ENCODE measurements at regions not wholly inside any gene's neighbourhood (a gene's known extent, or its start where the extent isn't known, plus 50 kb on each side); places are given as distances from the start of the nearest gene placed in this dataset.
"Not testable (repeated sequence)": the region's sequence is repeated elsewhere in the genome, so short reads cannot be mapped to it uniquely, and the experiment has no call there.

GRCh38 chr1:14273811-14274210 is 324.7 kb upstream of the KAZN start:
- no peaks in the 10 kb centered on the region for H3K36me3 ChIP-seq (ENCODE audit: control insufficient read depth, insufficient read depth, low read length)

GRCh38 chr1:14279891-14280290 is 318.6 kb upstream of the KAZN start:
- not testable (repeated sequence) for H3K27me3 ChIP-seq (ENCODE audit: control insufficient read depth, insufficient read depth, low read length); DNase-seq (ENCODE audit: low read depth); H3K4me3 ChIP-seq (ENCODE audit: low read depth, low read length); FAIRE-seq; H3K36me3 ChIP-seq (ENCODE audit: control insufficient read depth, insufficient read depth, low read length)

More at GRCh38 chr1:14273811-14274210, 324.7 kb upstream of the KAZN start:
- DNase-seq (ENCODE audit: low read depth) (no peak), FAIRE-seq (no peak)
- TF ChIP-seq CTCF (IDR thresholded peaks at IDR 0.05; ENCODE audit: insufficient read depth, low read length, severe bottlenecking): no peak
- no peak overlapping the region for H3K4me3 ChIP-seq (ENCODE audit: low read depth, low read length)
- H3K27me3 ChIP-seq (ENCODE audit: control insufficient read depth, insufficient read depth, low read length): no peaks in the 10 kb centered on the region

DNA sequence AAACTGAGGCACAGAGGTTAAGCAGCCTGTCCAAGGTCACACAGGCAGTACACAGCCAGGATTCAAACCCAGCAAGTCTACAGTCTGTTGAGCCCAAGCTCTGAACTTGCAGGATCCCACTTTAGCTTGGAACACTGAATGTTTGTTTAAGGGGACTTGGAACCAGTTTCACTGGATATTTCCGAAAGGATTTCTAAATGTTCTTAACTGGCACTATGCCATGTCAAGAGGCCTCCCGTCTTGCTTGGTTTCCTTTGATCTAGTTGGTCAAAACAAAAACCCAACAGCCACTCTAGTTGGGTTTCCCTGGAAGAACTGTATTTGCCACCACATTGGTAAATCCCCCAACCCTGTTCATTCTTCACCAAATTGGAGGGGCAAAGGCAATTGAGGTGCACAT is 317.6 kb upstream of the KAZN start:
- H3K27me3 ChIP-seq (ENCODE audit: control insufficient read depth, insufficient read depth, low read length): no peaks in the 10 kb centered on the region
- no peak overlapping the region for H3K4me3 ChIP-seq (ENCODE audit: low read depth, low read length)
- FAIRE-seq (peak; percentile 13), DNase-seq (ENCODE audit: low read depth) (no peak)
- H3K36me3 ChIP-seq (ENCODE audit: control insufficient read depth, insufficient read depth, low read length): no peaks in the 10 kb centered on the region
- TF ChIP-seq CTCF (IDR thresholded peaks at IDR 0.05; ENCODE audit: insufficient read depth, low read length, severe bottlenecking): no peak

DNA sequence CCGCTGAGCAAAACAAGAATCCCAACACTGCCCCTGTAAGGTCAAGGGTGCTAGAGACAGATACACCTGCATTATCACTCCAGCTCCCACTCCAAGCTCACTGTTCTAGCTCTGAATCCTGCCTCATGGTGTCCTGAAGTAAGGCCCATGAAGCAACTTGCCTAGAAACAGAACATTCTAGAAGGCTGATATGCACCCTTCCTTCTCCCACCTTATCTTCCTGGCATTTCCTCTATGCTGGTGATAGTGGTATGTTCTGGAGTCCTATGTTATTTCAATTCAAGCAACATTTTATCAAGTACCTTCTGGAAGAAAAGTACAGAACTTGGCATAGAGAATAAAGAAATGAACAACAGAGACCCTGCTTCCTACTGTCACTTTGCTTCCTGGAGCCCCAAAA is 317.1 kb upstream of the KAZN start:
- no peak for DNase-seq (ENCODE audit: low read depth)
- no peak for TF ChIP-seq CTCF (IDR thresholded peaks at IDR 0.05; ENCODE audit: insufficient read depth, low read length, severe bottlenecking)
- Histone ChIP-seq H3K27me3 (ENCODE audit: control insufficient read depth, insufficient read depth, low read length) (no peaks in the 10 kb centered on the region), H3K4me3 (ENCODE audit: low read depth, low read length) (no peak overlapping the region), H3K36me3 (ENCODE audit: control insufficient read depth, insufficient read depth, low read length) (no peaks in the 10 kb centered on the region)
- FAIRE-seq: no peak

GRCh38 chr1:14282707-14283106 is 315.8 kb upstream of the KAZN start:
- H3K36me3 ChIP-seq (ENCODE audit: control insufficient read depth, insufficient read depth, low read length): no peaks in the 10 kb centered on the region
- TF ChIP-seq CTCF (IDR thresholded peaks at IDR 0.05; ENCODE audit: insufficient read depth, low read length, severe bottlenecking): no peak
- no peaks in the 10 kb centered on the region for H3K27me3 ChIP-seq (ENCODE audit: control insufficient read depth, insufficient read depth, low read length)
- H3K4me3 ChIP-seq (ENCODE audit: low read depth, low read length): no peak overlapping the region
- DNase-seq (ENCODE audit: low read depth) (peak; percentile 6), FAIRE-seq (no peak)

DNA sequence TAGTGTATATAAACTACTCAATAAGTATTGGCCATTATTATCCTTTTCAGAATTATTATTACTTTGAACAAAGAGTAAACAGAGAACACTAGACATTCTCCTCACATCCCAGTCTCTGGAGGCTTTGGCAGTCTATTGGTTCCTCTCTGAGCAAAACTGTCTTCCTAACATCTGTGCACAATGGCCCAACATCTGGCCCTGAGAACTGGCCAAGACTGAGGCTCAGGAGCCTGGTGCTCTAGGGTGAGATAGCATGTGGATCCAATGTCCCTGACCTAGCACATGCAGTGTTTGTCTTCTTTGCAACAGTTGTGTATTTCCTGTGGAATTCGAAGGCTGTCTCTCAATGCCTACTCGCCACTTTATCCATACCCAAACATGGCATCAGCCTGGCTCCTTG is 313.2 kb upstream of the KAZN start:
- no peak for TF ChIP-seq CTCF (IDR thresholded peaks at IDR 0.05; ENCODE audit: insufficient read depth, low read length, severe bottlenecking)
- FAIRE-seq (no peak), DNase-seq (ENCODE audit: low read depth) (no peak)
- Histone ChIP-seq H3K27me3 (ENCODE audit: control insufficient read depth, insufficient read depth, low read length) (no peaks in the 10 kb centered on the region), H3K36me3 (ENCODE audit: control insufficient read depth, insufficient read depth, low read length) (no peaks in the 10 kb centered on the region), H3K4me3 (ENCODE audit: low read depth, low read length) (no peak overlapping the region)

DNA sequence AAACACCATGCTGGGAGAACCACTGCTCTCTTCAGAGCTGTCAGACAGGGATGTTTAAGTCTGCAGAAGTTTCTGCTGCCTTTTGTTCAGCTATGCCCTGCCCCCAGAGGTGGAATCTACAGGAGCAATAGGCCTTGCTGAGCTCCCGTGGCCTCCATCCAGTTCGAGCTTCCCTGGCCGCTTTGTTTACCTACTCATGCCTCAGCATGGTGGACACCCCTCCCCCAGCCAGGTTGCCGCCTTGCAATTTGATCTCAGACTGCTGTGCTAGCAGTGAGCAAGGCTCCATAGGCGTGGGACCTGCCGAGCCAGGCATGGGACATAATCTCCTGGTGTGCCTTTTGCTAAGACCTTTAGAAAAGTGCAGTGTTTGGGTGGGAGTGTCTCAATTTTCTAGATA is 307.3 kb upstream of the KAZN start:
- DNase-seq (ENCODE audit: low read depth): peak; percentile 40
- not testable (repeated sequence) for H3K4me3 ChIP-seq (ENCODE audit: low read depth, low read length); H3K27me3 ChIP-seq (ENCODE audit: control insufficient read depth, insufficient read depth, low read length); FAIRE-seq; H3K36me3 ChIP-seq (ENCODE audit: control insufficient read depth, insufficient read depth, low read length)

Data from bronchial epithelial cell (primary cell).